ENCODE measurements at regions not wholly inside any gene's neighbourhood (a gene's known extent, or its start where the extent isn't known, plus 50 kb on each side); places are given as distances from the start of the nearest gene placed in this dataset.

- TF ChIP-seq, protein P1, sequence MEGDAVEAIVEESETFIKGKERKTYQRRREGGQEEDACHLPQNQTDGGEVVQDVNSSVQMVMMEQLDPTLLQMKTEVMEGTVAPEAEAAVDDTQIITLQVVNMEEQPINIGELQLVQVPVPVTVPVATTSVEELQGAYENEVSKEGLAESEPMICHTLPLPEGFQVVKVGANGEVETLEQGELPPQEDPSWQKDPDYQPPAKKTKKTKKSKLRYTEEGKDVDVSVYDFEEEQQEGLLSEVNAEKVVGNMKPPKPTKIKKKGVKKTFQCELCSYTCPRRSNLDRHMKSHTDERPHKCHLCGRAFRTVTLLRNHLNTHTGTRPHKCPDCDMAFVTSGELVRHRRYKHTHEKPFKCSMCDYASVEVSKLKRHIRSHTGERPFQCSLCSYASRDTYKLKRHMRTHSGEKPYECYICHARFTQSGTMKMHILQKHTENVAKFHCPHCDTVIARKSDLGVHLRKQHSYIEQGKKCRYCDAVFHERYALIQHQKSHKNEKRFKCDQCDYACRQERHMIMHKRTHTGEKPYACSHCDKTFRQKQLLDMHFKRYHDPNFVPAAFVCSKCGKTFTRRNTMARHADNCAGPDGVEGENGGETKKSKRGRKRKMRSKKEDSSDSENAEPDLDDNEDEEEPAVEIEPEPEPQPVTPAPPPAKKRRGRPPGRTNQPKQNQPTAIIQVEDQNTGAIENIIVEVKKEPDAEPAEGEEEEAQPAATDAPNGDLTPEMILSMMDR (IDR thresholded peaks at IDR 0.05; ENCODE audit: insufficient read depth, low read depth, low read length) = no peak
- TF ChIP-seq EZH2 (IDR thresholded peaks at IDR 0.05; ENCODE audit: insufficient read depth, low read length) = no peak
Observed at GRCh38 chr1:215472723-215473122, 94.4 kb upstream of the KCTD3 start.

All from astrocyte (in vitro differentiated cells and primary cell).